ENCODE measurements at regions not wholly inside any gene's neighbourhood (a gene's known extent, or its start where the extent isn't known, plus 50 kb on each side); places are given as distances from the start of the nearest gene placed in this dataset.

- Histone ChIP-seq H3K4me3 (ENCODE audit: low read length) (no peak overlapping the region), H3K9me3 (ENCODE audit: control insufficient read depth, low read length) (no peaks in the 10 kb centered on the region), H3K27me3 (replicated peaks; ENCODE audit: control insufficient read depth, insufficient read depth, low read length) (no peaks in the 10 kb centered on the region), H3K9ac (ENCODE audit: low read length) (no peak overlapping the region), H3K36me3 (ENCODE audit: control insufficient read depth, insufficient read depth, low read length, severe bottlenecking) (no peaks in the 10 kb centered on the region), H3K4me1 (ENCODE audit: control insufficient read depth, insufficient read depth, low read length) (peaks cover 37% of the 10 kb centered on the region)
- DNase-seq (ENCODE audit: low read depth) = no peak
Observed at GRCh38 chr7:28349637-28350036, 62.7 kb upstream of the CREB5 start.

GRCh38 chr7:28350662-28351061 lies 61.7 kb upstream of the CREB5 start:
- Histone ChIP-seq H3K27me3 (replicated peaks; ENCODE audit: control insufficient read depth, insufficient read depth, low read length) (no peaks in the 10 kb centered on the region), H3K9ac (ENCODE audit: low read length) (no peak overlapping the region), H3K4me1 (ENCODE audit: control insufficient read depth, insufficient read depth, low read length) (peaks cover 43% of the 10 kb centered on the region), H3K36me3 (ENCODE audit: control insufficient read depth, insufficient read depth, low read length, severe bottlenecking) (no peaks in the 10 kb centered on the region), H3K9me3 (ENCODE audit: control insufficient read depth, low read length) (no peaks in the 10 kb centered on the region), H3K4me3 (ENCODE audit: low read length) (no peak overlapping the region)
- no peak for DNase-seq (ENCODE audit: low read depth)

DNA sequence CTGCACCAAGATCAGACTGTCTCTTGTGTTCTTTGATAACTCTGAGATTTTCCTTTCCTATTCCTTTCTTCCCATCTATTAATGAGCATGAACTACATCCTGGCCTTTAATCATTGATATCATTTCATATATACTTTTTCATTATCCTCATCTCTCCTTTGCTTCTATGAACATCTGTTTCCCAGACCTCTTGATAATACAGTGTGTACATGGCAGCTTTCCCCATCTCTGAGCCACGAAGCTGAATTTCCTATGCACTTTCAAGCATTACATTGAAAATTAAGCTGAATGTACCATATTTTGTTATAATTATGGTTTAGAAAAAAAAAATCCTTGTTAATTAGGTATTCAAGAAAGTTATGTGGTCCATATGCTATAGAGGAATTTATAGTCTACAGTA lies 60.9 kb upstream of the CREB5 start:
- H3K27me3 ChIP-seq (replicated peaks; ENCODE audit: control insufficient read depth, insufficient read depth, low read length) = no peaks in the 10 kb centered on the region
- H3K36me3 ChIP-seq (ENCODE audit: control insufficient read depth, insufficient read depth, low read length, severe bottlenecking) = no peaks in the 10 kb centered on the region
- no peak overlapping the region for H3K4me3 ChIP-seq (ENCODE audit: low read length)
- no peaks in the 10 kb centered on the region for H3K9me3 ChIP-seq (ENCODE audit: control insufficient read depth, low read length)
- no peak for DNase-seq (ENCODE audit: low read depth)
- peaks cover 37% of the 10 kb centered on the region for H3K4me1 ChIP-seq (ENCODE audit: control insufficient read depth, insufficient read depth, low read length)
- no peak overlapping the region for H3K9ac ChIP-seq (ENCODE audit: low read length)

DNA sequence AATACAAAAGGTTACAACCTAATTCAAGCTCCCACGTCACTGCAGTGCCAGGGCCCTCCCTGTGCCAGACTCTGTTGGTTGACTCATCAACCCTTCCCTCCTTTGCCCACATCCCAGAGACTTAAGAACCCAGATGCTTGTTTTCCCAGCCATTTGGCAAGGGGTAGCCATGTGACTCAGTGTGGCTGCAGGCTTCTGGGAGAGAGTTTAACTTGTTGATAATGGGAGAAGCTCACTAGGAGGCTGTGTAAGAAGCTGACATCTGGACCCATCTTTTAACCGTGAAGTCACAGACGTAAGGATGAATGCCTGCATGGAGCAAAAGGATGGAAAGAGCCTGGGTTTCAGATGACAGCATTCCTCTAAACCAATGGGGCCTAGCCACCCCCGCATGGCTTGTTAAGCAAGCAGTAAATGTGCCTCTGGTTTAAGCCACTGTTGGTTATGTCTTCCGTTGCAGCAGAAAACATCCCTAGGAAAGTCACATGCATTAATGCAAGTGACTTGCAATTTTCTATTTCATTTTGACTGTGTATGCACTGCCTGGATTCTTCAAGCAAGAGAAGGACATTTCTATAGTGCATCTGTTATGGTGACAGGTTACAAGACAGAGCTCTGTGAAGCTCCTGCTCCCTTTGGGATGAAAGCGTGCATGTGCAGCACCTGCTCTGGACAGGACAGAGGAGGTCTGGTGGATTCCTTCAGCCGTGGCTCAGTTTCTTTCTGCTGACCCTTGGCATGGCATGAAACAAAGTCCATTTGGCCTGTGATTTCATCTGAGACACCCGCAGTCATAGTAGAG lies 57.5 kb upstream of the CREB5 start:
- peak; percentile 66 for DNase-seq (ENCODE audit: low read depth)
- Histone ChIP-seq H3K36me3 (ENCODE audit: control insufficient read depth, insufficient read depth, low read length, severe bottlenecking) (no peaks in the 10 kb centered on the region), H3K4me3 (ENCODE audit: low read length) (no peak overlapping the region)

GRCh38 chr7:28355635-28356319 lies 56.5 kb upstream of the CREB5 start:
- no peak overlapping the region for H3K4me3 ChIP-seq (ENCODE audit: low read length)
- H3K9me3 ChIP-seq (ENCODE audit: control insufficient read depth, low read length) = no peaks in the 10 kb centered on the region
- DNase-seq (ENCODE audit: low read depth) = no peak
- H3K36me3 ChIP-seq (ENCODE audit: control insufficient read depth, insufficient read depth, low read length, severe bottlenecking) = no peaks in the 10 kb centered on the region
- peaks cover 23% of the 10 kb centered on the region for H3K4me1 ChIP-seq (ENCODE audit: control insufficient read depth, insufficient read depth, low read length)
- H3K27me3 ChIP-seq (replicated peaks; ENCODE audit: control insufficient read depth, insufficient read depth, low read length) = no peaks in the 10 kb centered on the region
- no peak overlapping the region for H3K9ac ChIP-seq (ENCODE audit: low read length)

More for the DNA sequence above, 57.5 kb upstream of the CREB5 start:
- Histone ChIP-seq H3K9ac (ENCODE audit: low read length) (no peak overlapping the region), H3K9me3 (ENCODE audit: control insufficient read depth, low read length) (no peaks in the 10 kb centered on the region), H3K4me1 (ENCODE audit: control insufficient read depth, insufficient read depth, low read length) (peaks cover 23% of the 10 kb centered on the region), H3K27me3 (replicated peaks; ENCODE audit: control insufficient read depth, insufficient read depth, low read length) (no peaks in the 10 kb centered on the region)

DNA sequence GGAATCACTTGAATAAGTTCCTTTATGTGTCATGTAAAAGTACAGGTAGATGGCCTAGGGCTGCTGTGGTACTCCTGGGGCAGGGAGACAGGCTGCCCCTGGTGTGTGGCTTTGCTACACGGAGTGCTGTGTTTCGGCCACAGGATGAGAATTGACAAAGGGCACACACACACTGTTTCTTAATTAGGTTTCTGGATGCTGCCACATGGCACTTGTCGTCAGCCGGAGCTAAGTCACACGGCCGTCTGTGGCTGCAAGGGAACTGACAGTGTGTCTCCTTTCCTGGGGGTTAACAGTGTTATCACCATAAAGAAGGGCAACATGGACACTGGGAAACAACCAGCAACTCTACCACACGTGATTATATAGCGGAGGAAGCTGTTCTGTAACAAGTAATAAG lies 55.7 kb upstream of the CREB5 start:
- H3K9me3 ChIP-seq (ENCODE audit: control insufficient read depth, low read length) = no peaks in the 10 kb centered on the region
- H3K4me3 ChIP-seq (ENCODE audit: low read length) = no peak overlapping the region
- no peaks in the 10 kb centered on the region for H3K27me3 ChIP-seq (replicated peaks; ENCODE audit: control insufficient read depth, insufficient read depth, low read length)
- peaks cover 23% of the 10 kb centered on the region for H3K4me1 ChIP-seq (ENCODE audit: control insufficient read depth, insufficient read depth, low read length)
- H3K36me3 ChIP-seq (ENCODE audit: control insufficient read depth, insufficient read depth, low read length, severe bottlenecking) = no peaks in the 10 kb centered on the region
- H3K9ac ChIP-seq (ENCODE audit: low read length) = no peak overlapping the region
- DNase-seq (ENCODE audit: low read depth) = no peak

DNA sequence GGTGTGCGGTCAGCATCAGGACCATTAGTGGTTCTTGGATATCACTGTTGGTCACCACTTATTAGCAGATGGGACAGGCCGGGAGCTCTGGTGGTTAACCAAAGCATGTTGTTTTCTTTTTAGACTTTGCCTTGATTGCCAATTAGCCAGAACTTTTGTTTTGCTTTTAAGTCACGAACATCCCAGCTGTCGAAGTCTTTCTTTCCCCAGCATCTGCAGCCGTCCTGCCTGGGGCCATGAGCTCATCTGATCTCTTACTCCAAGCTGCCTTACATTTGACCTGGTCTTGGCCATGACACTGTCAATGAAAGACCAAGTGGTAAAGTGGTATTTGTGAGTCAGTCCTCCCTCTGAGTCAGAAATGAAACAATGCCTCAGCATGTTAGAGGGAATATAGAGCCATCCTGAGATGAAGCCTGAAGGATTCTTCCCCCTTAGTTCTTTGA lies 53.9 kb upstream of the CREB5 start:
- Histone ChIP-seq H3K9me3 (ENCODE audit: control insufficient read depth, low read length) (no peaks in the 10 kb centered on the region), H3K36me3 (ENCODE audit: control insufficient read depth, insufficient read depth, low read length, severe bottlenecking) (no peaks in the 10 kb centered on the region), H3K27me3 (replicated peaks; ENCODE audit: control insufficient read depth, insufficient read depth, low read length) (no peaks in the 10 kb centered on the region), H3K4me3 (ENCODE audit: low read length) (no peak overlapping the region), H3K4me1 (ENCODE audit: control insufficient read depth, insufficient read depth, low read length) (peaks cover 20% of the 10 kb centered on the region), H3K9ac (ENCODE audit: low read length) (no peak overlapping the region)
- peak; percentile 95 for DNase-seq (ENCODE audit: low read depth)

DNA sequence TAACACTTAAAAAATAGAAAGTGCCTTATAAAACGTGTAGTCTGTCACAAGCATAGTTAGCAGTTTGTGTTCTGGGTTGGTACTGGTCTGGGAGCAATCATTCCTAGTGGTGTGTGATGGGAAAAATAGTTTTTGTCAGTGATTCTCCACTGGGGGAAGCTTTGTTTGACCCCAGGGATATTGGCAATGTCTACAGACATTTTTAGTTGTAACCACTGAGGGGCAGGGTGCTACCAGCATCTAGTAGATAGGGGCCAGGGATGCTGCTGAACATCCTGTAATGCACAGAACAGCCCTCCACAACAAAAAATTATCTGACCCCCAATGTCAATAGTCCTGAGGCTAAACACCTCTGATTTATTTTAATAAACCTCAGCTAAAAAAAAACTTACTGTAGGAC lies 51.6 kb upstream of the CREB5 start:
- Histone ChIP-seq H3K9ac (ENCODE audit: low read length) (no peak overlapping the region), H3K4me3 (ENCODE audit: low read length) (no peak overlapping the region), H3K9me3 (ENCODE audit: control insufficient read depth, low read length) (no peaks in the 10 kb centered on the region), H3K27me3 (replicated peaks; ENCODE audit: control insufficient read depth, insufficient read depth, low read length) (no peaks in the 10 kb centered on the region), H3K4me1 (ENCODE audit: control insufficient read depth, insufficient read depth, low read length) (peaks cover 9% of the 10 kb centered on the region), H3K36me3 (ENCODE audit: control insufficient read depth, insufficient read depth, low read length, severe bottlenecking) (no peaks in the 10 kb centered on the region)
- no peak for DNase-seq (ENCODE audit: low read depth)

DNA sequence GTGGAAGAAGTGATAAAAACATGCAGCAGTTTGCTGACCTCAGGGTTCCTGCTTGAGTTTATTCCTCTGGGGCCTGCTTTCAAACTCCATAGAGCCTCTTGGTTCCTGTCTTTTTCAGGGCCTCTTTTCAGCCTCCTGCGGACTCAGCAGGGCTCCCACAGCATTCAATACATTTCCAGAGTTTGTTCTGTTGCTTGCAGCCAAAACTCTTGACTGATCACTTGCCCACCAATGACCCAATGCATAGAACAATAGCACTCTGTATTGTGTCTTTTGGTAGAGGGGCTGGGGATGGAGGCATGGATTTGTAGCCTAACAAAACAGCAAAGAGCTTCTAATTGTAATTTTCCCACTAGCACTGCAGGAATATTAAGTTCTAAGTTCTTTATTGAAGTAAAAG lies 50.8 kb upstream of the CREB5 start:
- Histone ChIP-seq H3K4me3 (ENCODE audit: low read length) (no peak overlapping the region), H3K9me3 (ENCODE audit: control insufficient read depth, low read length) (no peaks in the 10 kb centered on the region), H3K9ac (ENCODE audit: low read length) (no peak overlapping the region), H3K27me3 (replicated peaks; ENCODE audit: control insufficient read depth, insufficient read depth, low read length) (no peaks in the 10 kb centered on the region), H3K4me1 (ENCODE audit: control insufficient read depth, insufficient read depth, low read length) (peaks cover 9% of the 10 kb centered on the region), H3K36me3 (ENCODE audit: control insufficient read depth, insufficient read depth, low read length, severe bottlenecking) (no peaks in the 10 kb centered on the region)
- DNase-seq (ENCODE audit: low read depth) = no peak

GRCh38 chr7:28362182-28362581 lies 50.1 kb upstream of the CREB5 start:
- Histone ChIP-seq H3K4me3 (ENCODE audit: low read length) (no peak overlapping the region), H3K4me1 (ENCODE audit: control insufficient read depth, insufficient read depth, low read length) (peaks cover 9% of the 10 kb centered on the region), H3K9me3 (ENCODE audit: control insufficient read depth, low read length) (no peaks in the 10 kb centered on the region), H3K36me3 (ENCODE audit: control insufficient read depth, insufficient read depth, low read length, severe bottlenecking) (no peaks in the 10 kb centered on the region), H3K27me3 (replicated peaks; ENCODE audit: control insufficient read depth, insufficient read depth, low read length) (no peaks in the 10 kb centered on the region), H3K9ac (ENCODE audit: low read length) (no peak overlapping the region)
- no peak for DNase-seq (ENCODE audit: low read depth)

Data from adipocyte (in vitro differentiated cells).